ENCODE measurements at regions not wholly inside any gene's neighbourhood (a gene's known extent, or its start where the extent isn't known, plus 50 kb on each side); places are given as distances from the start of the nearest gene placed in this dataset.

DNA sequence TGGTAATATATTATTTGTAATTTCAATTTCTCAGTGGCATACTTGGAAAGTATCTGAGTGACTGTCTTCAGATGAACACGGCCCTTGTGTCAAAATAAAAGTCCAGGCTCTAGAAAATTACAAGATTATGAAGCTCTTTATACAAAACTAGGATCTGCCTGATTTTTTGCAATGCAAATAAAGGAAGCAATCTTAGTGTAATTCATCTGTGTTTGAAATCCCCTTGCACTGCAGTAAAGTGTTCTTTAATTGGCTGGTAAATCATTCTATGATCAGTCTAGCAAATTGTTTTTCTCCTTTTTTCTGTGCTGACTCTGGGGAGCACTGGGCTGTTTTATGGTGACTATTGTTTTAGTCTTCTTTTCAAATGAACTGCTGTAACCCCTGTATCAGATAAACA is 1039.0 kb downstream of the SOCS6 start:
- TF ChIP-seq YY1 (IDR thresholded peaks at IDR 0.05; ENCODE audit: low read depth) (no peak), TAF1 (IDR thresholded peaks at IDR 0.05; ENCODE audit: low read depth) (no peak), TEAD4 (IDR thresholded peaks at IDR 0.05) (no peak), RAD21 (IDR thresholded peaks at IDR 0.05; ENCODE audit: low read depth) (no peak), NFIC (IDR thresholded peaks at IDR 0.05) (no peak), TCF12 (IDR thresholded peaks at IDR 0.05; ENCODE audit: low read depth) (no peak), EP300 (IDR thresholded peaks at IDR 0.05; ENCODE audit: borderline replicate concordance) (no peak), FOXM1 (IDR thresholded peaks at IDR 0.05; ENCODE audit: borderline replicate concordance, low read depth) (no peak)
- TF ChIP-seq, protein P1, sequence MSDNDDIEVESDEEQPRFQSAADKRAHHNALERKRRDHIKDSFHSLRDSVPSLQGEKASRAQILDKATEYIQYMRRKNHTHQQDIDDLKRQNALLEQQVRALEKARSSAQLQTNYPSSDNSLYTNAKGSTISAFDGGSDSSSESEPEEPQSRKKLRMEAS (IDR thresholded peaks at IDR 0.05), result no peak

Data from Ishikawa (cell line).